ENCODE measurements at regions not wholly inside any gene's neighbourhood (a gene's known extent, or its start where the extent isn't known, plus 50 kb on each side); places are given as distances from the start of the nearest gene placed in this dataset.

- no peak for DNase-seq (ENCODE audit: low spot score)
Observed at GRCh38 chr1:17877316-17877715, 122.2 kb downstream of the ACTL8 start.

- no peak for DNase-seq (ENCODE audit: low spot score)
Observed at GRCh38 chr1:17877896-17878295, 122.8 kb downstream of the ACTL8 start.

DNA sequence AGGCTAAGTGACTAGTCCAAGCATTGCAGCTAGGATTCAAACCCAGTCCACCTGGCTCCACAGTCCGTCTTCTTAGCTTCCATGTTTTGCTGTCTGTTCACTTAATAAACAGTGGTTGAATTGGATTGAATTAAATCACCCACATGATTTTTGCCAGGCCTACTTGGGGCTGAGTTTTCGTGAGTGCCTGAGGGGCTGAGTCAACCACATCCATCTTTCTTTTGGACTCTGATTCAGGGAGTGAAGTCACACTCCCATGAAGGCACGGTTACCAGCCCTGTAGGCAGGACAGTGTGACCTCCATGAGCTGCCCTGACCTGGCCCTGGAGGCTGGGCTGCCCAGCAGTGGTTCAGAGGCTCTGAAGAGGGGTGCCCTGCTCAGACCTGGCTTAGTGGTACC, 123.7 kb downstream of the ACTL8 start:
- DNase-seq (ENCODE audit: low spot score) = no peak

DNA sequence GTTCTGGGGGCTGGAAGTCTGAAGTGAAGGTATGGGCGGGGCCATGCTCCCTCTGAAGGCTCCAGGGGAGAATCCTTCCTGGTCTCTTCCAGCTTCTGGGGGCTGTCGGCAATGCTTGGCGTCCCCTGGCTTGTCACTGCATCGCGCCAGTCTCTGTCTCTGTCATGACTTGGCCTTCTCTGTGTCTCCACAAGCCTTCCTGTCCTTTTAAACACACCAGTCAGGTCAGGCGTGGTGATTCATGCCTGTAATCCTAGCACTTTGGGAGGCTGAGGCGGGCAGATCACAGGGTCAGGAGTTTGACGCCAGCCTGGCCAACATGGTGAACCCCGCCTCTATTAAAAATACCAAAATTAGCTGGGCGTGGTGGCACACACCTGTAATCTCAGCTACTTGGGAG, 125.3 kb downstream of the ACTL8 start:
- no peak for DNase-seq (ENCODE audit: low spot score)

- DNase-seq (ENCODE audit: low spot score) = no peak
Observed at GRCh38 chr1:17881761-17882160, 126.6 kb downstream of the ACTL8 start.

- no peak for DNase-seq (ENCODE audit: low spot score)
Observed at GRCh38 chr1:17883136-17883535, 128.0 kb downstream of the ACTL8 start.

DNA sequence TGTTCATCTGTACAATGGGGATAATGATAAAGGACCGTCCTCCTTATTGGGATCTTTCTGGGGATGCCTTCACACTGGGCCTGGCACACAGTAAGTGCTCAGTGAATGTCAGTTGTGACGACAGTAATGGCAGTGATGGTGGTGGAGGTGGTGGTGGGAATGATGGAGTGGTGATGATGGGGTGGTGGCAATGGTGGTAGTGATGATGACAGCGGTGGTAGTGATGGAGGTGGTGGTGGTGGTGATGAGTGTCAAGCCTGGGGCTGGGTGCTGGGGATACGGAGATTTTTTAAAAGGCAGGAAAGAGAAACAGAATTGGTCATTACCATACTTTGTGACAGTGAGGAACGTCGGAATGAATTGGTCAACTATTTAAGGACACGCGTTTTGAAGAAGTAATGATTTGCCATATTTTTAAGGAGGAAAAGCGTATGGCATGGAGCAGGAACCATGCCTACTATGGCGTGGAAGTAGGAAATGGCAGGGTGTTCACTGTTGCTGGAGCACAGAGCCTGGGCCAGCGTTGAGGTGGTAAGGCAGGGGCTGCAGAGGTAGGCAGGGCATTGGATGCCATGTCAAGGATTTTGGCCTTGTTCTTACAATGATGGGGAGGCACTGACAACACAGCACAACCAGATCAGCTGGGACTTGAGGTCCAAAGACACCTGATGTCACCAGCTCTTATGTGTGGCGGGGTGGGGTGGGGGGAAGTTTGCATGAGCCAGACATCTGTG, 128.7 kb downstream of the ACTL8 start:
- DNase-seq (ENCODE audit: low spot score) = no peak

DNA sequence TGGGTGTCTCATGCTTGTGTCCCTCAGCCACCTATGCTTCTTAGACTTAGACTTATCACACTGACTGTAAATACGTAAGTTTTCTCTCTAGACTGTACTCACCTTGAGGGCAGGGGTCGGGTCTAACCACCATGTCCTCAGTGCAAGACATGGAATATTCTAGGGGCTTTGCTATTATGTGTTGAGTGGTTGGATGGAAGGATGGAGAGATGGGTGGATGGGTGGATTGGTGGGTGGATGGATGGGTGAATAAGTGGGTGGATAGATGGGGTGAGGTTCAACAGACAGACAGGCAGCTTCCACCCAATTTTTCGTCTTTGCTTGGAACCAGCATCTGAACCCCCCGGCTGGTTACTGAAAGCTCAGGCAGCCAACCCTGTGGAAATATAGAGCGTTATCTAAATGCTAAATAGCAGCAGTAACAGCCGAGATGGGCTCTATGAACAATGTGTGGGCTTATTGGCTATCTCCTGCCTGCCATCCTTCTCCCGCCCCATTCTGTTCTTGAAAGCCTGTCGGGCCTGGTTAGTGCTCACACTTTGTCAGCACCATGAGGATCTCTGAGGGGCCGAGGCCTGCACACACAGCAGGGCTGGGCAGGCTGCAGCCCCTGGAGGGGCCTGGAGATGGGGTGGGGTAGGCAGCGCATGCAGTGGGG, 130.7 kb downstream of the ACTL8 start:
- DNase-seq (ENCODE audit: low spot score) = no peak

DNA sequence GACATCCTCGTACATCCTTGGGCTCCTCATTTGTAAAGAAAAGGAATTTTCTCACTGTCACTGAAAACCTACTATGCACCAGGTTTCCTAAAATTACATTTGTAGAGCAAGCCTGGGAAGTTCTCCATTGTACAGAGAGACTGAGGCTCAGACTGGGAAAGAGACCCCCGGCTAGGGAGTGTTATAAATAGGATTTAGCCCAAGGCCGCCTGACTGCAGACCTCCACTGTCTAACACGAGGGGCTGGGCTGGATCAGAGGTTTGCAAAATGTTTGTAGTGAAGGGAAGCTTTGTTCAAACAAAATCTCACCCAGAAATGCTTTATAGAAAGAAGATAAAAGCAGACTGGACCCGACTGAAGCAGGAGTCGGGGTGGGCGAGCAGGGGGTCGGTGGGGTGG, 131.3 kb downstream of the ACTL8 start:
- DNase-seq (ENCODE audit: low spot score) = no peak

- no peak for DNase-seq (ENCODE audit: low spot score)
Observed at GRCh38 chr1:17886838-17887441, 131.8 kb downstream of the ACTL8 start.

DNA sequence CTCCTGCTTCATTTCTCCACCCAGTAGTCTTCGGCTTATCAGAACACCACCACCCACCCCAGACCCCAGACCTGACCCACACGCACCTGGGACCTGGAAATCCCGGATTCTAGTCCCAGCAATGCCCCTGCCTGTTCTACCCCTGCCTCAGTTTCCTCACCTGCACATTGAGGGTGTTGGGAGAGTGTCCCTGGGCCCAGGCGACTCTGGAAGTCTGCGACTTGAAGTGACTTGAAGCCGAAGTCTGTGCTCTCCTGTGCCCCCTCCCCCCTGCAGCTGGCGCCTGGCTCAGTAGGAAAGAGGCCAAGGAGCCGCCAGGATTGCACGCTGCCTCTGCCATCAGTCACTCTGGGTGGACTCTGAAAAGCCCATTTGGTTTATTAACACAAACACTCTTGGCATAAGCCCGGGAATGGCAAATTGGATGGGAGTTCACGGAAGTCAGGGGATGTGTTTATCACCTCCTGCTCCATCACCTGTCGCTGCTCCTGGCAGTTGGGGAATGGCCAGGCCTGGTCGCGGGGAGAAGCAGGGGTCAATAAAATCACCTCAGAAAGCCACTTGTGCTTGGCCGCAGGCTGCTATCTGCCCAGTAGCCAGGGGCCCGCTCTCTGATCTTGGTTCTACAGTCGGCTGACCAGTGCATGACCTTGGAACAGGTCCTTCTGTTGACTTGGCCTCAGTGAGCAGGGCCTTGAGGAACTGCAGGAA, 132.7 kb downstream of the ACTL8 start:
- no peak for DNase-seq (ENCODE audit: low spot score)

DNA sequence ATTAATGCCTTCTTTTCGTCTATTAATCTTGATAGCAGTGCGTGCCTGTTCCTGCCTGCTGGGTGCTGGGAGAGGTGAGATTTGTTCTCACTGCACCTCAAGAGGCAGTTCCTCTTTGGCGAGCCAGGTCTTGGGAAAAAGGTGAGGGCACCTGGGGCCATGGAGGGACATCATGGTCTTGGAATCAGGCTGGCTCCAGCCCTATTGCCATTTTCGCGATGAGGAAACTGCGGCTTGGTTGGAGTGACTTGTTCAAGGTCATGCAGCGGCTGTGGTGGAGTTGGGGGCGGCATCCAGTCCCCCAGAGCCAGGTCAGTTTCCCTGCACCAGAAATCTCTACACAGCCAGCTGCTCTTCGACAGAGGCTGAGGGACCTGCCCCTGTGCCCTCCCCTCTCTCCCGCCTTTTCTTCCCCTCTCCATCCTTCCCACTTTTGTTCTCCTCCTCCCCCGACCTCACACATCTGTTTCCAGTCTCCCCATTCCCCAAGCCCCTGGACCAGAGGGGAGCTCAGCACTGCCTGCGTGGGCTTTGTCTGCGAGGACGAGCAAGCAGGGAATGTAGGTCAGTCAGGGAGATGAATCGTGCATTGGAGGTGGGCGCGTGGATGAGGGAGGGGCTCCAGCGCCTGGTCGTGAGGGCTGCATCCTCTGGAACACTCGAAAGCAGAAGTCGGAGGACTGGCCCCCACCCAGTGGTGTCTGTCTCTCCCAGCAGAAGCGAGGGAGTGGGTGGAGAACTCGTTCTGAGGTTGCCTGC, 135.1 kb downstream of the ACTL8 start:
- no peak for DNase-seq (ENCODE audit: low spot score)

DNA sequence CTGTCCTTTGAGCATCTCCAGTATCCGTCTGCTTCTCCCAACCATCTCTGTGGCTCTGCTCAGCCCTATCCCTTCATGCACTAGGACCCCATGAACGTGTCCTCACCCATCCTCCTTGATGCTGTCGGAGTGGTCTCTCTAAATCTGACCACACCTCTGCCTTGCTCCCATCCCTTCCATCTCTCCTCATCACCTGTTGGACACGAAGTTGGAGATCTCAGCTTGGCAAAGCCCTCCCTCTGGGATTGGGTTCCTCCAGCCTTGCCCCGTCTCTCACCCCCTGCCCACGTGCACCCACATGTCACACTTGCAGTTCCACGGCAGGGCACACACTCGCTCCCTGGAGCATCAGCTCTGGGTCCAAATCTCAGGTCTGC, 135.7 kb downstream of the ACTL8 start:
- no peak for DNase-seq (ENCODE audit: low spot score)

DNA sequence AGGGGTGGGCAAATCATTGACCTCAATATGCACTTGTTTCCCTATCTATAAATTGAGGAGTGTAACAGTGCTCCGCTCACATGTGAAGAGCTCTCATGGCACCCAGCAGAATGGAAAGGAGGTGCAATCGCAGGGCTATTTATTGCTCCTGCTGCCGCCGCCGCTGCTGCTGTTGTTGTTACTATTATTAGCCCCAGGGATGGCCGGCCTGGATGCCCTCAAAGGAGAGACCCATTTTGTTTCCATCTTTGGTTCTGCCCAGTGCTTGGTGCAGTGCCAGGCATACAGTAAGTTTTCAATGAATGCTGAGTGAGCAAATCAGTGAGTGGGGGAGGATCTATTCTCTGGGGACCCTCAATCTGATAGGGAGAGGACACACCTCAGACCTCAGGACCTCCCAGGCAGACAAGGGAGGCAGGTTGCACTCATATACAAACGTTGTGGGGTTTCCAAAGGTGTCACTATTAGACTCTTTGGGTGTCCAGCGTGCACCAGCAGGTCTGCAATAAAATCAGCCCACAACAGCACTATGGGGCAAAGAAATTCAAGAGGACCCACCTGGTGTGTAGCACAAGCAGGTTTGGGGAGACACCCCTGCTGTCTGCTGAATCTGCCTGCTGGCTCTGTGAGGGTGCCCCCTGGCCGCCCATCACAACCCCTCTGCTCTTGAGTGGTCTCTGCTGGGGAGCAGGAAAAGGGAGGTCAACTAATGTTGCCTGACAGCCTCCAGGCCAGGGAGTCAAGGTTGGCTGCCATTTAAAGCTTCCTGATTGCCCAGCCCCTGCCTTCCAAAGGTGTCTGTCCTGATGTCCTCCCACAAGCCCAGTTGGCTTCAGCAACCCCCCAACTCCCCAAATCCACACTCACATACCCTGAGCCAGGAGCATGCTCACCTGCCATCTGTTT, 136.3 kb downstream of the ACTL8 start:
- no peak for DNase-seq (ENCODE audit: low spot score)

DNA sequence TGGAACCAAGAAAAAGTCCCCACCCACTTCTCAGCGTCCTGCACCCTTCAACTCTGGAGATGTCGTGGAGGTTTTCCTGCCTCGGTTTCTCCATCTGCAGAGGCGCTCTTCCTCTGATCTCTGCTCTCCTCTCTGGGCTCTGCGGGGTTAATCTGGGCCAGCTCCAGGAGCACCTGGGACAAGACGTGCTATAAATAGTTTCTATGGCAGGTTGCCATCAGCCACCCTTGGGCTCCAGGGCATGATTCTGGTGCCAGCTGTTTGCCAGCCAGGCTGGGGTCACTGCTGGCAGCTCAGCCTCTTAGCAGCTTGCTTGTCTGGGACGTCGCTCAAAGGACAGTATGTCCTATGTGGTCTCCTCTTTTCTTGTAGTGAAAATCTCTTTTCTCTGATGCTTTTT, 137.1 kb downstream of the ACTL8 start:
- no peak for DNase-seq (ENCODE audit: low spot score)

DNA sequence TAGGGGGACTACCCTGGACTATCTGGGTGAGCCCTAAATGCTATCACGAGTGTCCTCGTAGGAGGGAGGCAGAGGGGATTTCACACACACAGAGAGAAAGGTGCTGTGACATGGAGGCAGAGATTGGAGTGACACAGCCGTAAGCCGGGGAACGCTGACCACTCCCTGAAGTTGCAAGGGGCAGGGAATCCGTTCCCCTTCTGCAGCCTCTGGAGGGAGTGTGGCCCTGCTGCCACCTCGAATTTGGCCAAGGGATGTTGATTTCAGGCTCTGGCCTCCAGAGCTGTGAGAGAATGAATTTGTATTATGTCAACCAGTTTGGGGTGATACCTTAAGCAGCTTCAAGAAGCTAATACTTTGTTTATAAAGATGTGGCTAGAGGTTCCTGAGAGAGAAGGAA, 137.7 kb downstream of the ACTL8 start:
- DNase-seq (ENCODE audit: low spot score) = no peak

DNA sequence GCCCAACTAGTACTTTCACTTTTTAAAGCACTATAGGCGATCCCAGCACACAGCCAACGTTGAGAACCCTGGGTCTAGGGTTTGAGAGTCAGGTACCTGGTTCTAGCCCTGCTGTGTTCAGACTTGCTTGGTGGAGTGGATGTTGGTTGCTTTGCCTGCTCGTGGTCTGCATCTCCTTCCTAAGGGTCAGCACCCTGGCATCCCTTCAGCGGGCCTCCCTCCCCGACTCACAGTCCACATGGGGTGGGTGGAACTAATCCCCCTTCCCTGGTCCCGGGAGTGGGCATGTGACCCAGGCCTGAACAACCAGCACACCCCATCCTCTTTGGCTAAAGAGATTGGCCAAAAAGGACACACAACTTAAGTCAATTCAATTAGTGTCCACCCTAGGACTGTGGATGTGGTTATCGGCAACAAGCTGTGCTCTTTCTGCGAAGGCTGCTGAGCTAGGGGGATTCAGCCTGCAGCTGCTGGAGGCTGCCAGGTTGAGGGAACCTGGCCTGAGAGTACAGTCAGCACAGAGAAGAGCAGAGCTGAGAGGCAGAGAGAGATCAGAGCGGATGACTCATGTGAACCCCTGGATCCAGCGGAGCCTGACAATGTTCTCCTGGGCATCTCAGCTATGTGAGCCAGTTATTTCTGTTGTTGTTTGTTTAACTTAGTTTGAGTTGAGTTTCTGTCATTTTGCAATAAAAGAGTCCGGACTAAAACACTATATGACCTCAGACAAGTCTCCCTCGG, 138.9 kb downstream of the ACTL8 start:
- DNase-seq (ENCODE audit: low spot score) = no peak

- DNase-seq (ENCODE audit: low spot score) = no peak
Observed at GRCh38 chr1:17895401-17895800, 140.3 kb downstream of the ACTL8 start.

DNA sequence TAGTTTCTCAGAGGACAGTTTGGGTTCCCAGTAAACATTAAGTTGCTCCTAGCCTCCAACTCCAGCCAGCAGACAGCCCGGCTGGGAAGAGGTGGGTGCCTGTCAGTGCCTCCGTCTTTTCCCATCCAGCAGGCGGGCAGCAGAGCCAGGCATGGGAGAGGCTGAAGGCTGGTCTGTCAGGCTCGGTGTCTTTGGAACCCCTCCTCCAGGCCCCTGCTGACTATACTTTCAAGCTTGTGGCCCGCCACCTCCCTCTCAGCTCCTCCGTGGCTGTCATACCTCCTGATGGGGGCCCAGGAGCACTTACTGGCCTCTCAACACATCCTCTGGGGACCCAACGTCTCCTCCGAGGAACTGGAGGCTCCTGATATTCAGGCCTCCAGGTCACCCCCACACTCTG, 140.9 kb downstream of the ACTL8 start:
- no peak for DNase-seq (ENCODE audit: low spot score)

DNA sequence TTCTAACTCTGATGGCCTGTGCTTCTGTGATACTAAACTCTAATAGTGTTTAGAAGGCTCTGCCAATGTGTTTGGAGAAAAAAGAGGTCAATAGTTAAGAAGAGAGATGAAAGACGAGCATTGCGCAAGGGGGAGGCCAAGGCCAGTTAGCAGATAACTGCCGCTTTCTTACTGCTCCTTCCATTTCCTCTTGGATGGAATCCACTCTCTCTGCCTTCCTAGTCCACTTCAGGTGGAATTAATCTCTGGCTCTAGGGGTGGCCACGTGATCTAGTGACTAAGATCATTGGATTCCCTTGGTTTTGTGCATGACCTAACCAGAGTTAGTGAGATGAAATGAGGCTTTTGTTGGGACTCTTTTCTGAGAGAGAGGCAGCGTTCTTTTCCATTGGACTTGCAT, 148.3 kb downstream of the ACTL8 start:
- DNase-seq (ENCODE audit: low spot score) = no peak
